ENCODE measurements at regions not wholly inside any gene's neighbourhood (a gene's known extent, or its start where the extent isn't known, plus 50 kb on each side); places are given as distances from the start of the nearest gene placed in this dataset.
"Not testable (repeated sequence)": the region's sequence is repeated elsewhere in the genome, so short reads cannot be mapped to it uniquely, and the experiment has no call there.

- TF ChIP-seq CTCF (IDR thresholded peaks at IDR 0.05; ENCODE audit: insufficient read depth in 1 of 2, low read depth in 1 of 2, low read length in 1 of 2, severe bottlenecking in 1 of 2, unreplicated experiment in 1 of 2) = no peak
- BruUV-seq (replicated peaks) = no TSS peak
- POLR2A ChIA-PET = no interaction called here
- no peaks in the 10 kb centered on the region for H3K27me3 Mint-ChIP-seq (ENCODE audit: insufficient read depth, unreplicated experiment)
- H3K4me3 Mint-ChIP-seq (ENCODE audit: unreplicated experiment) = no peak overlapping the region
- H3K9me3 Mint-ChIP-seq (ENCODE audit: unreplicated experiment) = no peaks in the 10 kb centered on the region
- Histone ChIP-seq H3K27me3 (replicated peaks; ENCODE audit: control insufficient read depth, insufficient read depth, low read length) (no peaks in the 10 kb centered on the region), H3K4me3 (ENCODE audit: low read depth, low read length) (no peak overlapping the region), H3K36me3 (ENCODE audit: control insufficient read depth, insufficient read depth, low read length) (no peaks in the 10 kb centered on the region), H3K9me3 (no peaks in the 10 kb centered on the region), H3K4me1 (no peaks in the 10 kb centered on the region)
- no peak for DNase-seq
- CTCF ChIA-PET = no interaction called here
- intact Hi-C loops (cut with micrococcal nuclease; ENCODE audit: unreplicated experiment) = no loop called here
- H3K36me3 Mint-ChIP-seq (ENCODE audit: insufficient read depth, unreplicated experiment) = no peaks in the 10 kb centered on the region
- no peak overlapping the region for H3K27ac Mint-ChIP-seq (ENCODE audit: unreplicated experiment)
- no peaks in the 10 kb centered on the region for H3K4me1 Mint-ChIP-seq (ENCODE audit: low read depth, unreplicated experiment)
These were observed 101.0 kb upstream of the UBQLN2 start for GRCh38 chrX:56462389-56462788.

GRCh38 chrX:56468441-56468840 lies 95.0 kb upstream of the UBQLN2 start:
- Histone ChIP-seq H3K4me3 (ENCODE audit: low read depth, low read length) (no peak overlapping the region), H3K9me3 (no peaks in the 10 kb centered on the region), H3K27me3 (replicated peaks; ENCODE audit: control insufficient read depth, insufficient read depth, low read length) (no peaks in the 10 kb centered on the region), H3K4me1 (no peaks in the 10 kb centered on the region), H3K36me3 (ENCODE audit: control insufficient read depth, insufficient read depth, low read length) (no peaks in the 10 kb centered on the region)
- DNase-seq = no peak
- no peak overlapping the region for H3K4me3 Mint-ChIP-seq (ENCODE audit: unreplicated experiment)
- no peaks in the 10 kb centered on the region for H3K27me3 Mint-ChIP-seq (ENCODE audit: insufficient read depth, unreplicated experiment)
- no TSS peak for BruUV-seq (replicated peaks)
- H3K36me3 Mint-ChIP-seq (ENCODE audit: insufficient read depth, unreplicated experiment) = no peaks in the 10 kb centered on the region
- H3K27ac Mint-ChIP-seq (ENCODE audit: unreplicated experiment) = no peak overlapping the region
- no peaks in the 10 kb centered on the region for H3K9me3 Mint-ChIP-seq (ENCODE audit: unreplicated experiment)
- CTCF ChIA-PET = no interaction called here
- TF ChIP-seq CTCF (IDR thresholded peaks at IDR 0.05; ENCODE audit: insufficient read depth in 1 of 2, low read depth in 1 of 2, low read length in 1 of 2, severe bottlenecking in 1 of 2, unreplicated experiment in 1 of 2) = no peak
- POLR2A ChIA-PET = no interaction called here
- intact Hi-C loops (cut with micrococcal nuclease; ENCODE audit: unreplicated experiment) = no loop called here
- H3K4me1 Mint-ChIP-seq (ENCODE audit: low read depth, unreplicated experiment) = no peaks in the 10 kb centered on the region

- H3K36me3 ChIP-seq (ENCODE audit: control insufficient read depth, insufficient read depth, low read length); DNase-seq; H3K27ac Mint-ChIP-seq (ENCODE audit: unreplicated experiment); H3K4me1 Mint-ChIP-seq (ENCODE audit: low read depth, unreplicated experiment); H3K4me3 ChIP-seq (ENCODE audit: low read depth, low read length); H3K27me3 ChIP-seq (replicated peaks; ENCODE audit: control insufficient read depth, insufficient read depth, low read length); intact Hi-C loops (cut with micrococcal nuclease; ENCODE audit: unreplicated experiment); H3K27me3 Mint-ChIP-seq (ENCODE audit: insufficient read depth, unreplicated experiment); CTCF ChIA-PET; BruUV-seq (replicated peaks); H3K9me3 Mint-ChIP-seq (ENCODE audit: unreplicated experiment); H3K4me1 ChIP-seq; H3K36me3 Mint-ChIP-seq (ENCODE audit: insufficient read depth, unreplicated experiment); POLR2A ChIA-PET; H3K4me3 Mint-ChIP-seq (ENCODE audit: unreplicated experiment); H3K9me3 ChIP-seq: not testable (repeated sequence)
These were observed 68.5 kb upstream of the UBQLN2 start for GRCh38 chrX:56494923-56495322.

GRCh38 chrX:56498756-56499155 lies 64.7 kb upstream of the UBQLN2 start:
- Histone ChIP-seq H3K36me3 (ENCODE audit: control insufficient read depth, insufficient read depth, low read length) (no peaks in the 10 kb centered on the region), H3K4me1 (no peaks in the 10 kb centered on the region), H3K27me3 (replicated peaks; ENCODE audit: control insufficient read depth, insufficient read depth, low read length) (no peaks in the 10 kb centered on the region), H3K9me3 (no peaks in the 10 kb centered on the region), H3K4me3 (ENCODE audit: low read depth, low read length) (no peak overlapping the region)
- no TSS peak for BruUV-seq (replicated peaks)
- no peaks in the 10 kb centered on the region for H3K36me3 Mint-ChIP-seq (ENCODE audit: insufficient read depth, unreplicated experiment)
- intact Hi-C loops (cut with micrococcal nuclease; ENCODE audit: unreplicated experiment) = no loop called here
- no peaks in the 10 kb centered on the region for H3K27me3 Mint-ChIP-seq (ENCODE audit: insufficient read depth, unreplicated experiment)
- no peak for DNase-seq
- ChIA-PET POLR2A (no interaction called here), CTCF (no interaction called here)
- no peak for TF ChIP-seq CTCF (IDR thresholded peaks at IDR 0.05; ENCODE audit: insufficient read depth in 1 of 2, low read depth in 1 of 2, low read length in 1 of 2, severe bottlenecking in 1 of 2, unreplicated experiment in 1 of 2)
- H3K4me3 Mint-ChIP-seq (ENCODE audit: unreplicated experiment) = no peak overlapping the region
- H3K9me3 Mint-ChIP-seq (ENCODE audit: unreplicated experiment) = no peaks in the 10 kb centered on the region
- H3K4me1 Mint-ChIP-seq (ENCODE audit: low read depth, unreplicated experiment) = no peaks in the 10 kb centered on the region
- H3K27ac Mint-ChIP-seq (ENCODE audit: unreplicated experiment) = no peak overlapping the region
